ENCODE measurements at regions not wholly inside any gene's neighbourhood (a gene's known extent, or its start where the extent isn't known, plus 50 kb on each side); places are given as distances from the start of the nearest gene placed in this dataset.

- no peak for TF ChIP-seq CTCF (conservative IDR thresholded peaks at IDR 0.05; ENCODE audit: low read depth, low read length)
- Histone ChIP-seq H3K27ac (no peak overlapping the region), H3K4me3 (IDR thresholded peaks at IDR 0.05; ENCODE audit: insufficient read depth, low read depth, low read length) (no peak overlapping the region), H3K27me3 (ENCODE audit: insufficient read depth, low read depth) (no peaks in the 10 kb centered on the region), H4K20me1 (ENCODE audit: insufficient read depth) (no peaks in the 10 kb centered on the region), H3K9ac (no peak overlapping the region), H3K4me1 (ENCODE audit: low read depth, poor library complexity, severe bottlenecking) (no peaks in the 10 kb centered on the region), H3K36me3 (ENCODE audit: insufficient read depth) (no peaks in the 10 kb centered on the region), H3K79me2 (ENCODE audit: insufficient read depth, low read depth) (no peaks in the 10 kb centered on the region), H3K4me2 (no peak overlapping the region), H2AFZ (ENCODE audit: low read depth) (no peak overlapping the region)
These were observed 427.4 kb downstream of the RAB28 start for GRCh38 chr4:13056630-13057189.

GRCh38 chr4:13054420-13054970 lies 429.6 kb downstream of the RAB28 start:
- Histone ChIP-seq H3K9ac (no peak overlapping the region), H4K20me1 (ENCODE audit: insufficient read depth) (no peaks in the 10 kb centered on the region), H3K36me3 (ENCODE audit: insufficient read depth) (no peaks in the 10 kb centered on the region), H2AFZ (ENCODE audit: low read depth) (no peak overlapping the region), H3K4me1 (ENCODE audit: low read depth, poor library complexity, severe bottlenecking) (no peaks in the 10 kb centered on the region), H3K27me3 (ENCODE audit: insufficient read depth, low read depth) (no peaks in the 10 kb centered on the region), H3K79me2 (ENCODE audit: insufficient read depth, low read depth) (no peaks in the 10 kb centered on the region), H3K4me2 (no peak overlapping the region), H3K27ac (no peak overlapping the region), H3K4me3 (IDR thresholded peaks at IDR 0.05; ENCODE audit: insufficient read depth, low read depth, low read length) (no peak overlapping the region)
- no peak for TF ChIP-seq CTCF (conservative IDR thresholded peaks at IDR 0.05; ENCODE audit: low read depth, low read length)

GRCh38 chr4:13047591-13047990 lies 436.5 kb downstream of the RAB28 start:
- Histone ChIP-seq H2AFZ (ENCODE audit: low read depth) (no peak overlapping the region), H3K27ac (no peak overlapping the region), H3K79me2 (ENCODE audit: insufficient read depth, low read depth) (no peaks in the 10 kb centered on the region), H3K4me2 (no peak overlapping the region), H3K4me3 (IDR thresholded peaks at IDR 0.05; ENCODE audit: insufficient read depth, low read depth, low read length) (no peak overlapping the region), H3K4me1 (ENCODE audit: low read depth, poor library complexity, severe bottlenecking) (no peaks in the 10 kb centered on the region), H3K27me3 (ENCODE audit: insufficient read depth, low read depth) (no peaks in the 10 kb centered on the region), H4K20me1 (ENCODE audit: insufficient read depth) (no peaks in the 10 kb centered on the region), H3K36me3 (ENCODE audit: insufficient read depth) (no peaks in the 10 kb centered on the region), H3K9ac (no peak overlapping the region)
- no peak for TF ChIP-seq CTCF (conservative IDR thresholded peaks at IDR 0.05; ENCODE audit: low read depth, low read length)

GRCh38 chr4:13036841-13037240 lies 447.3 kb downstream of the RAB28 start:
- no peaks in the 10 kb centered on the region for H3K27me3 ChIP-seq (ENCODE audit: insufficient read depth, low read depth)
- H3K4me3 ChIP-seq (IDR thresholded peaks at IDR 0.05; ENCODE audit: insufficient read depth, low read depth, low read length), result no peak overlapping the region
- H3K4me1 ChIP-seq (ENCODE audit: low read depth, poor library complexity, severe bottlenecking), result no peaks in the 10 kb centered on the region
- H3K36me3 ChIP-seq (ENCODE audit: insufficient read depth), result no peaks in the 10 kb centered on the region
- no peak overlapping the region for H3K4me2 ChIP-seq
- no peak overlapping the region for H2AFZ ChIP-seq (ENCODE audit: low read depth)
- H3K27ac ChIP-seq, result no peak overlapping the region
- H3K9ac ChIP-seq, result no peak overlapping the region
- TF ChIP-seq CTCF (conservative IDR thresholded peaks at IDR 0.05; ENCODE audit: low read depth, low read length), result no peak
- H3K79me2 ChIP-seq (ENCODE audit: insufficient read depth, low read depth), result no peaks in the 10 kb centered on the region
- no peaks in the 10 kb centered on the region for H4K20me1 ChIP-seq (ENCODE audit: insufficient read depth)

Data from KMS-11 (cell line).